ENCODE measurements at regions not wholly inside any gene's neighbourhood (a gene's known extent, or its start where the extent isn't known, plus 50 kb on each side); places are given as distances from the start of the nearest gene placed in this dataset.

GRCh38 chr5:12332480-12332879, 428.2 kb upstream of the CTNND2 start:
- peak; percentile 30 for ATAC-seq
- no peaks in the 10 kb centered on the region; the same call in 1 of the 2 replicates for H3K27me3 Mint-ChIP-seq (ENCODE audit: low read depth)
- peaks cover 16% of the 10 kb centered on the region for H3K36me3 Mint-ChIP-seq
- H3K27ac Mint-ChIP-seq, result peak overlapping the region; percentile 94
- ChIA-PET CTCF (interaction anchor here (1.2 to 1.3 kb wide), 2 partner anchors 9 to 31 kb away, joined by 3 read pairs; no protein-coding TSS in a partner anchor), POLR2A (interaction anchor here (1.0 to 1.2 kb wide), 2 partner anchors 9 to 329 kb away, joined by 3 read pairs; no protein-coding TSS in a partner anchor)
- peak overlapping the region; percentile 23; the same call in 1 of the 2 replicates for H3K4me3 Mint-ChIP-seq
- H3K9me3 Mint-ChIP-seq, result peaks cover 13% of the 10 kb centered on the region
- no peak for TF ChIP-seq JAZF1 (CRISPR knock-in tag; IDR thresholded peaks at IDR 0.05)
- TF ChIP-seq NR1H2 (CRISPR knock-in tag; IDR thresholded peaks at IDR 0.05), result no peak
- no peak for TF ChIP-seq ZNF396 (CRISPR knock-in tag; IDR thresholded peaks at IDR 0.05; ENCODE audit: borderline replicate concordance)
- no peak for TF ChIP-seq RELA (CRISPR knock-in tag; IDR thresholded peaks at IDR 0.05; ENCODE audit: borderline replicate concordance)
- no peak for TF ChIP-seq ZBTB43 (CRISPR knock-in tag; IDR thresholded peaks at IDR 0.05)
- TF ChIP-seq ZNF232 (CRISPR knock-in tag; IDR thresholded peaks at IDR 0.05), result no peak
- no peak for TF ChIP-seq TCF7 (CRISPR knock-in tag; IDR thresholded peaks at IDR 0.05; ENCODE audit: low read depth)
- no peak for TF ChIP-seq E2F4 (CRISPR knock-in tag; IDR thresholded peaks at IDR 0.05; ENCODE audit: borderline replicate concordance, low read depth)
- no peak for TF ChIP-seq GRHL2 (CRISPR knock-in tag; IDR thresholded peaks at IDR 0.05; ENCODE audit: insufficient replicate concordance, severe bottlenecking)
- no peak for TF ChIP-seq ETV6 (CRISPR knock-in tag; IDR thresholded peaks at IDR 0.05)
- 0 out of 2 replicates have a peak, but pooled peaks have one; percentile 4 for TF ChIP-seq MAX (CRISPR knock-in tag; IDR thresholded peaks at IDR 0.05)
- no peak for TF ChIP-seq TEAD1 (CRISPR knock-in tag; IDR thresholded peaks at IDR 0.05)
- no peak for TF ChIP-seq MYBL2 (CRISPR knock-in tag; IDR thresholded peaks at IDR 0.05)
- TF ChIP-seq ZNF219 (CRISPR knock-in tag; IDR thresholded peaks at IDR 0.05; ENCODE audit: borderline replicate concordance), result no peak
- TF ChIP-seq ZNF425 (CRISPR knock-in tag; conservative IDR thresholded peaks at IDR 0.05), result 0 out of 2 replicates have a peak, but pooled peaks have one; percentile 9
- TF ChIP-seq ZNF317 (CRISPR knock-in tag; IDR thresholded peaks at IDR 0.05; ENCODE audit: borderline replicate concordance, low read depth), result no peak
- peak; percentile 82; the same call in 1 of the 2 replicates for TF ChIP-seq ZMAT4 (CRISPR knock-in tag; IDR thresholded peaks at IDR 0.05)
- no peak for TF ChIP-seq ZBTB21 (CRISPR knock-in tag; IDR thresholded peaks at IDR 0.05; ENCODE audit: borderline replicate concordance)
- TF ChIP-seq JUN (CRISPR knock-in tag; IDR thresholded peaks at IDR 0.05), result no peak
- TF ChIP-seq E2F5 (CRISPR knock-in tag; IDR thresholded peaks at IDR 0.05), result no peak
- TF ChIP-seq PRDM15 (CRISPR knock-in tag; IDR thresholded peaks at IDR 0.05), result no peak
- no peak for TF ChIP-seq USF1 (CRISPR knock-in tag; IDR thresholded peaks at IDR 0.05)
- DNase-seq (ENCODE audit: low spot score), result no peak
- H3K4me1 Mint-ChIP-seq, result peaks cover 72% of the 10 kb centered on the region

Measured in WTC11 (cell line).